HG03342 (cell line): ENCODE measurements at regions not wholly inside any gene's neighbourhood (a gene's known extent, or its start where the extent isn't known, plus 50 kb on each side); places are given as distances from the start of the nearest gene placed in this dataset.
"Not testable (repeated sequence)": the region's sequence is repeated elsewhere in the genome, so short reads cannot be mapped to it uniquely, and the experiment has no call there.

Source experiments
- ATAC-seq: cut with Tn5 transposase; IDR thresholded peaks from one replicate; pipeline ENCODE4 v1.9.1; 2021; ENCODE audit warnings: mild to moderate bottlenecking, moderate library complexity; ENCODE audit not compliant: unreplicated experiment

- no peak for ATAC-seq
Measured at GRCh38 chr9:75197561-75197960, 109.2 kb downstream of the OSTF1 start.

DNA sequence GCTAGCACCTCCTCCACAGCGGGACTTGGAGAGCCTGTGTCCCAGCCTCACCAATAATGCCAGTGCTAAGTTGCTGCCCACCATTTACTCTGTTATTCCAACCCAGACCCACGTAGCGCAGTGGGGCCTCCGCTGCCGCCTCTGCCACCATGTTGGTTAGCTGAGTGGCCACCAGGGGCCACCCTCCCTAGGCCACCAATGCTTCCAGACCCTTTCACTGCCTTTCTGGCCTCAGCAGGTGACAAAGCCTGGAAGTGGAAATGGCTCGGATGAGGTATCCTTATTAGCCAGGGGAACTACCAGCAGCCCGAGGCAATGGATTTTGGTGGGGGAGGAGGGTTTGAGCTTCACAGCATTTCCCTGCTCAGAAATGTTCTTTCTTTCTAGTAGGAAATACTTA lies 110.1 kb downstream of the OSTF1 start:
- ATAC-seq, result no peak

DNA sequence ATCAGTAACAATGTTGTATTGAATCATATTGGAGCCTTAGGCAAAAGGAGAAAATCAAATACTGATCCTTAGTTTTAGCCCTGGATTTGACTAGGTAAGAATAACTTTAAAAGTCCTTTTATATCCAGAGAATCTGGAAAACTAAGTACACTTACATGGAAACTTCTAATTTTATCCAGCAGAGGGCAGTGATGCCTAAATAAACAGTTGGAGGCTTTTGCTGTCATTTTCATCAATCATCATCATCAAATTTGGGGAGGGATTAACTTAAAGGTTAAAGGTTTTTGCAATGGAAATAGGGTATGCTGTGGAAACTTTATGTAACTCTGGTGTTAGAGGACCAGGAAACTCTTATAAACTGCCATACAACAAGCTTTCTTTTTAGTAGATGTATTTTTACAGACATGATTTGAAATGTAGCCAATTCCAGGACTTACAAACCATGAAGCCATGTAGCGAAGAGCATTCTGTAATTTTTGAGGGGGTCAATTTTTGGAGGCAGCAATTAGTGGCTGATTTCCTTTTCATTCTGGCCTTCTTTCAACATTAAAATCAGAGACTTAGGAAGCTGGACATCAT lies 112.7 kb downstream of the OSTF1 start:
- ATAC-seq, result peak; percentile 65

- ATAC-seq, result no peak
Measured at GRCh38 chr9:75201480-75202209, 113.3 kb downstream of the OSTF1 start.

DNA sequence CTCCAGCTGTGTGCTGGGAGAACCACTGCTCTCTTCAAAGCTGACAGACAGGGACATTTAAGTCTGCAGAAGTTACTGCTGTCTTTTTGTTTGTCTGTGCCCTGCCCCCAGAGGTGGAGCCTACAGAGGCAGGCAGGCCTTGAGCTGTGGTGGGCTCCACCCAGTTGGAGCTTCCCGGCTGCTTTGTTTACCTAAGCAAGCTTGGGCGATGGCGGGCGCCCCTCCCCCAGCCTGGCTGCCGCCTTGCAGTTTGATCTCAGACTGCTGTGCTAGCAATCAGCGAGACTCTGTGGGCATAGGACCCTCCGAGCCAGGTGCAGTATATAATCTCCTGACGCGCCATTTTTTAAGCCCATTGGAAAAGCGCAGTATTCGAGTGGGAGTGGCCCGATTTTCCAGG lies 119.7 kb downstream of the OSTF1 start:
- ATAC-seq, result not testable (repeated sequence)

GRCh38 chr9:75210215-75210614 lies 121.9 kb downstream of the OSTF1 start:
- ATAC-seq, result no peak

DNA sequence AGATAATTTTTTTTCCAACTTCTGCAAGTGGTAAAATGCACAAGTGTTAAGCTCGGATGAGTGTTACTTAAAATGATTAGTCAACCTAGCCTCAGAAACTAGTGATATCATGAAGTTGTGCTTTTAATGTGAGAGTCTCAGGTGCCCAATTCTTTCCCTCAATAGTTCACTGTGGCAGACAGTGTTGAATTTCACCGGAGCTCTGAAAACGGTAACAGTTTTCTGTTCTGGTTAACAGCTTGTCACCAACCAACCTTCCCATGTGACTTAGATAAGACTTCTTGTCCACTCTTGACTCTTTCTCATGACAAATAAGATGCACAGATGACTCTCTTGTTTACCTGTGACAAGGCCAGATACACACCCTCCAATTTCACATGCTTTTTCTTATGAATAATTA lies 125.5 kb downstream of the OSTF1 start:
- ATAC-seq, result no peak

DNA sequence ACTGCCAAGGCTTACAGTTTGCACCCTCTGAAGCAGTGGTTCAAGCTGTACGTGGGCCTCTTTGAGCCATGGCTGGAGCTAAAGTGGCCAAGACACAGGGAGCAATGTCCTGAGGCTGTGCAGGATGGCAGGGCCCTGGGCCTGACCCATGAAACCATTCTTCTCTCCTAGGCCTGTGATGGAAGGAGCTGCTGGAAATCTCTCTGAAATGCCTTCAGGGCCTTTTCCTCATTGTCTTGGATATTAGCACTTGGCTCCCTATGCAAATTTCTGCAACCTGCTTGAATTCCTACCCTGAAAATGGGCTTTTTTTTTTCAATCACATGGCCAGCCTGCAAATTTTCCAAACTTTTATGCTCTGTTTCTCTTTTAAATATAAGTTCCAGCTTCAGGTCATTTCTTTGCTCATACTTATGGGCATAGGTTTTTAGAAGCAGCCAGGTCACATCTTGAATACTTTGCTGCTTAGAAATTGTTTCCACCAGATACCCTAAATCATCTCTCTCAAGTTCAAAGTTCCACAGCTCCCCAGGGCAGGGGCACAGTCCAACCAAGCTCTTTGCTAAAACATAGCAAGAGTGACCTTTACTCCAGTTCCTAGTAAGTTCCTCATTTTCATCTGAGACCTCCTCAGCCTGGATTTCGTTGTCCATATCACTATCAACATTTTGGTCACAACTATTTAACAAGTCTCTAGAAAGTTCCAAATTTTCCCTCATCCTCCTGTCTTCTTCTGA lies 138.3 kb downstream of the OSTF1 start:
- ATAC-seq, result no peak

GRCh38 chr9:75228893-75229292 lies 140.6 kb downstream of the OSTF1 start:
- no peak for ATAC-seq

DNA sequence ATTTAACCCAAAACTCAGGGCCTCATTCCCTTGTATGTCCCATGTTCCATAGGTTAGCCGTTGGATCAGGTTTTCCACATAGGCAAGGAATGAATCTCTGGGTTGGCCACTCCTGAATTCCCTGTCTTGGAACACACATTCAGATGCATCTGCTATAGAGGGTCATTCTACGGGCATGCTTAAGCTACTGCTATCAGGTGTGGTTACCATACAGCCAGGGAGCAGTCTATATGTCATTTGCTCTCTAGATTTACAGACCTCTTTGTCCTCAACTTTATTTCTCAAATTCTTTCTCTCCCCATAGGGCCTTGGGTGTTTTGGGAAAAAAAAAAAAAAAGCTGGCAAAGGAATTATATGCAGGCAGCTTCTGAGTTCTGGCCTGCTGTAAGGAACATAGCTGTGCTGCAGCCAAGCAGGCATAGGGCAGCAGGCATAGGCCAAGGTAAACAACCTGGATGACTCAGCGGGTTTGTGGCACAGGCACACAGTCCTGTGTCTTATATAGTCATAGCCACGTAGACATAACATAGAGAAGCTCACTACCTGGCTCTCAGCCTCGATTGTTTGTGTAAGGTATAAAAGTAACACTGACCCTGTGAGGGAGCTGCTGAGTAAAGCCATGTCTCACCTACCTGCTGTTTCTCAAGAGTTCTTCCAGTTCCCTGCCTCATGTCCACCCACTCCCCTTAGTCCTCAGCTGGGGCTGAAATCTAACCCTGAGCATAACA lies 141.5 kb downstream of the OSTF1 start:
- no peak for ATAC-seq

DNA sequence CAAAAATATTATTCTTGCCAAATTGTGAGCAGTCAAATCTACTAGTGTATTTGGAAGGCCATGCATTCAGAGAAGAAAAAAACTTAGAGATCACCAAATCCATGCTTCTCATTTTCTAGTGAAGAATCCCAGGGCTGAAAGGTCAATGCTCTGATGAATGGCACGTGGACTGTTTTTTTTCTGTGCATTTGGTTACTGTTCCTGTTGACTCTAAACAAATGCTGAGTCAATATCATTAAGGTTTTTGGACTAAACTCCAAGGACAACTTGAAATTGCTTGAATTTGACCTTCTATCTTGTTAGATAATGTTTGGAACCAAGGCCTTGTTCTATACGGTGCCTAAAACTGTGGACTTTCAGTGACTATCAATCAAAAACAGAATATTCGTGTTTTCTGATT lies 142.2 kb downstream of the OSTF1 start:
- no peak for ATAC-seq

- ATAC-seq, result no peak
Measured at GRCh38 chr9:75231167-75231566, 142.9 kb downstream of the OSTF1 start.

DNA sequence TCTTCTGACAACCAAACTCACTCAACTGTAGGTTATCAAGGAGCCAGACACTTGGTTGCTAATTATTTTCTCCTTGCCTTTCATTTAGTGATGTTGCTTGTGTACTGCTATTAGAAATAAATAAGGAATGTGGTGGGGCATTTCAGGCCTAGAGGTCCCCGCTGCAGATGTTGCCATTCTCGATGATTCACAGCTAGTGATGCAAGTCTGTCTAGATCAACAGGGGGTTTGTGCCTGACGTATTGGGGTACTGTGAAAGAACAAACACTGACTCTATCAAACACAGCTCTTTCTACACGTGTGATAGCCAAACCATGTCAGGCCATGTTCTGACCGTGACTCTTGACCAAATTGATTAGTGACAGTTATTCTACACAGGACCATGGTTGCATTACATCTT lies 144.7 kb downstream of the OSTF1 start:
- ATAC-seq, result no peak

GRCh38 chr9:75235632-75236031 lies 147.3 kb downstream of the OSTF1 start:
- no peak for ATAC-seq

DNA sequence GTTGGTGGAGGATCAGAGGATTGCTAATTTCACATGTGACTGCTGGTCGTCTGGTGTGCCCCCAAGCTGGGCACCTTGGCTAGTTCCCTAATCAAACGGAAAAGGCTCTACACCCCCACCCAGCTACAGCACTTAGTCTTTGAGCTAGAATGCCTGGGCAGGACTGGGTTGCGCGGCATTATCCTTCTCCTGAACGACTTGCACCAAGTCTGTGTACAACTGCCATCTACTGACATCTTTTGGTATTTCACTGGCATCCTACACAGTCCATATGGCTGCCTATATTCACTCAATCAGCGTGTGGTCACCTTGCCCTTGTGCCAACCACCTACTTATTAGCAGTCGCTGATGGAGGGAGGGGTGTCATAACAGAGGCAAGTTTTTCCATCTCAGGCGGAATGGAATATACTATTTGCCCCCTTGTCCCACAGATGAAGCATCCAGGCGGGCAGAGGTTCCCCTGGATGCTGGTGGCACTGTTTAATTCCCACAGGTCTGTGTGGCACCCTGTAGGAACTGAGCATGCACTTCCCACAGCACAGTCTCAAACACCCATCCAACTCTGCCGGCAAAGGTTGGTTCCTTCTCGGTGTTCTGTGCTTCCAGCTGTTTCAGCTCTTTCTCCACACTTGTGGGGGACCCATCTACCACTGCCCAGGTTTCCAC lies 150.1 kb downstream of the OSTF1 start:
- ATAC-seq, result peak; percentile 97

DNA sequence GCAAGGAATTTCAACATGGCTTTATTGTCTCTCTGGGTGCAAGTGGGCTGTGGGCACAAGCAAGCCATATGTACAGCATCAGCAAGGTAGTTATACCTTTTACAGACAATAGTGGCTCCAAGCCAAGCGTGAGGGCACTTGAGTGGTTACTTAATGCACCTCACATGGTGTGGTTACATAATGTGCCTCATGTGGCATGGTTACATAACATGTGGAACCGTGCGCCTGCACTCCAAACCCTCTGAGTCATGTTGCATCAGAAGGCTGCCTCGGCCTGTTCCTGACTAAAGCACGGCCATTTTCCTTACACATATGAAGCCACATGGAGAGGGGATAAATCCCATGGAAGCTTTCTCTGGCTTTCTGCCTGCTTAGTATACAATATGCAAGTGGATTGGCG lies 150.9 kb downstream of the OSTF1 start:
- ATAC-seq, result no peak

DNA sequence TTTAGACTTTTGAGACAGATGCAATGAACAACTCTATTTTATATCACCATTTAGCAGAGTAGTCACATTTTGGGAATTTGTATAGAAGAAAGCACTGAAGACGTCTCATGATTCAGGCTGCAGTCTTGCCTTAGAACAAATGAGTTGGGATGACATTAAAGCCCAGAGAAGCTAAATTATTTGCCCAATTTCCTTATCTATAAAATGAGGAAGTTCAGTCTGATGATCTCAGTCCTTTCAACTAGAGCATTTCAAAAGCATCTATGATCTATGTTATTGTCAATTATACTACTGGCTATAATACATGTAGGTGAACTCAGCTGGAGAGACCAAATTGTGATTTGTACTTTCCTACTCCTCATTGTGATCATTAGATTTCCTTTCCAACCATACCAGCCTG lies 154.1 kb downstream of the OSTF1 start:
- ATAC-seq, result no peak

- no peak for ATAC-seq
Measured at GRCh38 chr9:75246949-75247348, 158.6 kb downstream of the OSTF1 start.

GRCh38 chr9:75265525-75265972 lies 177.2 kb downstream of the OSTF1 start:
- ATAC-seq, result peak; percentile 86

DNA sequence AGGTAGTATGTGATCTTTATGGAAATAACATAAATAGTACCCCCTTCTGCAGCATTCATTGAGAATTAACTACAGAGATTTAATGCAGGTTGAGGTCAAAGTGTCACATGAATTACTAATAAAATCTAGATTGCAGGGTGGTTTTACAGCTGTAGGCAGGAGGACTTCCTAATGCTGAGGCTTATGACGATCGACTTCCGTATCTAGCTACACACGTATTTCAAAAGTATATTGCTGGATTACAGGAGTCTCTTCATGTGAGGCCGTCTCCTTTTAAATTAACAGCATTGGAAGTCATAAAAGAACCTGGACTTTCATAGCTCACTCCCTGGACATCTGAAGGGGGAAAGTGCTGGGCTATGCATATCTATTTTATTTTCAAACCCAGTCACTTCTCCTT lies 180.9 kb downstream of the OSTF1 start:
- ATAC-seq, result no peak

- ATAC-seq, result not testable (repeated sequence)
Measured at GRCh38 chr9:75273055-75273454, 184.7 kb downstream of the OSTF1 start.
